Astrocyte of the cerebellum (primary cell): ENCODE measurements at regions not wholly inside any gene's neighbourhood (a gene's known extent, or its start where the extent isn't known, plus 50 kb on each side); places are given as distances from the start of the nearest gene placed in this dataset.

Source experiments
- DNase-seq: peaks from one replicate; pipeline ENCODE4 v3.0.0-alpha.2; 2011; ENCODE audit warnings: low read depth
- H3K4me3 ChIP-seq: 2 replicates; pipeline ENCODE4 v1.5.1; 2011; ENCODE audit warnings: mild to moderate bottlenecking, low read depth, low read length, moderate library complexity
- in situ Hi-C: cut with HindIII; loops from 2 replicates; pipeline ENCODE4 v1.10.0; 2017; ENCODE audit warnings: low sequenced_read_pairs
- TF ChIP-seq, protein P1 (sequence below): IDR thresholded peaks from 2 replicates; pipeline ENCODE4 v1.5.1; 2012; ENCODE audit warnings: low read length, low read depth, moderate library complexity, mild to moderate bottlenecking; ENCODE audit errors: missing control alignments

DNA sequence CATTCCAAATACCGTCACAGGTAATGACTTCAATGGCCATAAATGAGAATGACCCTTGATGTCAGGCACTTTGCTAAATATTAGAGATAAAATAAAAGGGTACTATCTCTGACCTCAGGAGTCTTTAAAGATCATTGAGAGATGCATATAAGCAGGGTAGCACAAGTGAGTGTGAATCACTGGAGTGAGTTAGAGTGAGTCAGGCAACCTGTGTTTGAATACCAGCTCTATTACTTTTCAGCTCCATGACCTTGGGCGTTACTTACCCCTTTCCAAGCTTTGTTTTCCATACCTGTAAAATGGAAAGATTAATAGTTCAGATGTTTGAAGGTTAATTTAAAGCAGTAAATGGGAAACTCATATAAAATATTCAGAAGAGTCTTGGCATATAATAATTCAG is 1058.0 kb upstream of the ADGRL4 start:
- H3K4me3 ChIP-seq, result no peak overlapping the region
- TF ChIP-seq, protein P1, sequence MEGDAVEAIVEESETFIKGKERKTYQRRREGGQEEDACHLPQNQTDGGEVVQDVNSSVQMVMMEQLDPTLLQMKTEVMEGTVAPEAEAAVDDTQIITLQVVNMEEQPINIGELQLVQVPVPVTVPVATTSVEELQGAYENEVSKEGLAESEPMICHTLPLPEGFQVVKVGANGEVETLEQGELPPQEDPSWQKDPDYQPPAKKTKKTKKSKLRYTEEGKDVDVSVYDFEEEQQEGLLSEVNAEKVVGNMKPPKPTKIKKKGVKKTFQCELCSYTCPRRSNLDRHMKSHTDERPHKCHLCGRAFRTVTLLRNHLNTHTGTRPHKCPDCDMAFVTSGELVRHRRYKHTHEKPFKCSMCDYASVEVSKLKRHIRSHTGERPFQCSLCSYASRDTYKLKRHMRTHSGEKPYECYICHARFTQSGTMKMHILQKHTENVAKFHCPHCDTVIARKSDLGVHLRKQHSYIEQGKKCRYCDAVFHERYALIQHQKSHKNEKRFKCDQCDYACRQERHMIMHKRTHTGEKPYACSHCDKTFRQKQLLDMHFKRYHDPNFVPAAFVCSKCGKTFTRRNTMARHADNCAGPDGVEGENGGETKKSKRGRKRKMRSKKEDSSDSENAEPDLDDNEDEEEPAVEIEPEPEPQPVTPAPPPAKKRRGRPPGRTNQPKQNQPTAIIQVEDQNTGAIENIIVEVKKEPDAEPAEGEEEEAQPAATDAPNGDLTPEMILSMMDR, result no peak
- DNase-seq, result no peak
- in situ Hi-C loops, result no loop called here

DNA sequence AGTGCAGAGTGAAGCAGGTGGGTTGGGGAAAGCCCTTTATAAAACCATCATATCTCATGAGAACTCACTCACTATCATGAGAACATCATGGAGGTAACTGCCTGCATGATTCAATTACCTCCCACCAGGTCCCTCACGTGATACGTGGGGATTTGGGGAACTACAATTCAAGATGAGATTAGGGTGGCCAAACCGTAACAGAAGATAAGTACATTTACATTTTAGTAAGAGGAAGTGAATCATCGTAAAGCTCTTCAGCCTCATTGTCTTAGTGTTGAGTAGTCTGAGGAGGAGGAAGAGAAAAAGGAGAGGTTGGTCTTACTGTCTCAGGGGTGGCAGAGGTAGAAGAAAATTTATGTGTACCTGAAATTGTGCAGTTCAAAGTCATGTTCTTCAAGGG is 1053.4 kb upstream of the ADGRL4 start:
- H3K4me3 ChIP-seq, result no peak overlapping the region
- DNase-seq, result no peak
- TF ChIP-seq, protein P1, result no peak
- in situ Hi-C loops, result no loop called here

DNA sequence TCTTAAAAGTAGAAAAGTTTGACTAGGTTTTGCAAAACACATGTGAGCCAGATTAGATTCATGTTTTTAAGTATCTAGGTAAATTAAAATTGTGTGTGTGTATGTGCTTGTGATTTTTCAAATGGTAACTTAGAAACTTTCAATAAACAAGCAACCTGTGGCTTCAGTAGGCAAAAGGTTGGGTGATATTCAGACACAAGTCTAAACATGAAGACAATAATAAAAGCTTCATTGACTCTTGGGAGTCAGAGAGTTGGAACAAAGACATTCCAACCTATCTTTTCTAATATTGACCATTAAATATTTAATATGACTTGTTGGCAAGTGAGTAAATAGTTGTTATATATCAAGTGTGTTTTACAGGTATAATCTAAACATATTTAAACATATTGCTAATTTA is 1049.6 kb upstream of the ADGRL4 start:
- in situ Hi-C loops, result no loop called here
- TF ChIP-seq, protein P1, result no peak
- no peak for DNase-seq
- no peak overlapping the region for H3K4me3 ChIP-seq

DNA sequence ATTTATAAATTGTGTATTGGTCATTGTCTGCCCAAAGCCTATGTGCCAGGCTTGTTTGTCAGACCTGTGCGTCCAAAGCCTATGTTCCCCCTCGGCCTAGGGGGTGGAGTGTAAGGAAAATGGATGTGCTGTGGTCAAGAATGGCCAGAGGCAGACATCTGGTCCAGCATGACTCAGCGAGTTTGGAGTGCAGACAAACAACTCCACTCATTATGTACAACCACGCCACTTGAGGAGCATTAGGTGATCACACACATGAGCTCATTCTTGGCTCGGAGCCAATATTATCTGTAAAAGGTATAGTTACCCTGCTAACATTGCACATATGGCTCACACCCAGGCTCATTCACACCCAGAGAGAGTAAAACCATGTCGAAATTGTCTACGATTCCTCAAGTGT is 1047.6 kb upstream of the ADGRL4 start:
- in situ Hi-C loops, result no loop called here
- no peak overlapping the region for H3K4me3 ChIP-seq
- TF ChIP-seq, protein P1, result no peak
- peak; percentile 86 for DNase-seq

DNA sequence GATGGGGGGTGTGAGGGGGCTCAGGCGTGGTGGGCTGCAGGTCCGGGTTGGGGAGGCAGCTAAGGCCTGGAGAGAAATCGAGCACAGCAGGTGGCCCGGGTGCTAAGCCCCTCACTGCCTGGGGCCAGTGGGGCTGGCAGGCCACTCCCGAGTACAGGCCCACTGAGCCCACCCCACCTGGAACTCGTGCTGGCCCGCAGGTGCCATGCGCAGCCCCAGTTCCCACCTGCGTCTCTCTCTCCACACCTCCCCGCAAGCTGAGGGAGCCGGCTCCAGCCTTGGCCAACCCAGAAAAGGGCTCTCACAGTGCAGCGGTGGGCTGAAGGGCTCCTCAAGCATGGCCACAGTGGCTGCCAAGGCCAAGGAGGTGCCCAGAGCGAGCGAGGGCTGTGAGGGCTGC is 1047.1 kb upstream of the ADGRL4 start:
- no peak overlapping the region for H3K4me3 ChIP-seq
- in situ Hi-C loops, result no loop called here
- no peak for DNase-seq
- TF ChIP-seq, protein P1, result no peak

DNA sequence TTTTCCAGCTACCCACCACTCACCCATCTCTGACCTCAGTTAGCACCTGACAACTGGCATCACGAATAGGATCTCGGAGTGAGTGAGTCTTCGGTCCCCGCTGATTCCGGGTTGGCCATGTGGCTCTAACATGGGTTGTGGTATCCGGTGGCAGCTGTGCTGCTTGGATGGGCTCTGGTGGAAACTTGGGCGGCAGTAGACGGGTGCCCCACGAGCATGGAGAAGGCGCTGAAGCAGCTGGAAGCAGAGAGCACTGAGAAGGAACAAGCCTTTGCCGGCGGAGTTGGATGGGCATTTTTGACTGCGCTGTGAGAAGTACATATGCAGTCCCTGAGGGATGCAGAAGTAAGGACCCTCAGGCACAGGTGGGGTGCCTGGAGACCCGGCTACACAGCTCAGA is 1044.0 kb upstream of the ADGRL4 start:
- H3K4me3 ChIP-seq, result no peak overlapping the region
- in situ Hi-C loops, result no loop called here
- TF ChIP-seq, protein P1, result no peak
- DNase-seq, result no peak

DNA sequence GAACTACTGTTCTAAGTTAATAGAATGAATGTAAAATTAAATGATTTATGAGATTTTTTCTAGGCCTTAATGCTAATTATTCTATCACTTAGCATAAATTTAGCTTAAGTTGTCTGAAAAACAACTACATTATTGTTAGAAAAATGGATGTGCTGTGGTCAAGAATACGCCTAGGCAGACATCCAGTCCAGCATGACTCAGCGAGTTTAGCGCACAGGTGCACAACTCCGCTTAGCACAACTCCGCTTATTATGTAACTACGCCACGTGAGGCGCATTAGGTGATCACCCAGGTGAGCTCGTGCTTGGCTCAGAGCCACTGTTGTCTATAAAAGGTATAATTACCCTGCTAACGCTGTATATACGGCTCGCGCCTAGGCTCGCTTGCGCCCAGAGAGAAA is 1043.6 kb upstream of the ADGRL4 start:
- TF ChIP-seq, protein P1, result no peak
- no peak overlapping the region for H3K4me3 ChIP-seq
- in situ Hi-C loops, result no loop called here
- DNase-seq, result no peak
